Astrocyte (in vitro differentiated cells and primary cell): ENCODE measurements at regions not wholly inside any gene's neighbourhood (a gene's known extent, or its start where the extent isn't known, plus 50 kb on each side); places are given as distances from the start of the nearest gene placed in this dataset.

Source experiments
- DNase-seq: peaks from one replicate; pipeline ENCODE4 v3.0.0-alpha.2; 2010; ENCODE audit warnings: low read depth
- FAIRE-seq: peaks from 2 replicates; lab custom pipeline; 2011; peaks lifted over from hg19 to GRCh38; lab: Jason Lieb, UNC
- H2AFZ ChIP-seq: 2 replicates; pipeline ENCODE4 v1.6.0; 2012; ENCODE audit warnings: low read depth, low read length, inconsistent platforms
- H3K27ac ChIP-seq: 2 replicates; pipeline ENCODE4 v1.5.1; 2011; ENCODE audit warnings: low read depth, low read length, inconsistent platforms
- H3K27me3 ChIP-seq: 2 replicates; pipeline ENCODE4 v1.6.0; 2011; ENCODE audit warnings: low read length, inconsistent platforms; ENCODE audit not compliant: insufficient read depth
- H3K36me3 ChIP-seq: 2 replicates; pipeline ENCODE4 v1.5.1; 2011; ENCODE audit warnings: low read length, inconsistent platforms; ENCODE audit not compliant: insufficient read depth
- H3K4me1 ChIP-seq: 2 replicates; pipeline ENCODE4 v1.5.1; 2011; ENCODE audit warnings: low read length, inconsistent platforms; ENCODE audit not compliant: insufficient read depth
- H3K4me2 ChIP-seq: 2 replicates; pipeline ENCODE4 v1.6.0; 2012; ENCODE audit warnings: low read length, inconsistent platforms
- H3K4me3 ChIP-seq: 2 replicates; pipeline ENCODE4 v1.5.1; 2011; ENCODE audit warnings: low read depth, mild to moderate bottlenecking, low read length, inconsistent platforms; ENCODE audit not compliant: insufficient read depth
- H3K79me2 ChIP-seq: 2 replicates; pipeline ENCODE4 v1.6.0; 2012; ENCODE audit warnings: mild to moderate bottlenecking, low read length, inconsistent platforms; ENCODE audit not compliant: insufficient read depth
- H3K9ac ChIP-seq: 2 replicates; pipeline ENCODE4 v1.6.0; 2012; ENCODE audit warnings: mild to moderate bottlenecking, low read length, inconsistent platforms
- H3K9me3 ChIP-seq: 2 replicates; pipeline ENCODE4 v1.5.1; 2012; ENCODE audit warnings: low read depth, mild to moderate bottlenecking, low read length, inconsistent platforms; ENCODE audit not compliant: insufficient read depth
- H4K20me1 ChIP-seq: 2 replicates; pipeline ENCODE4 v1.6.0; 2012; ENCODE audit warnings: low read length, inconsistent platforms; ENCODE audit not compliant: insufficient read depth
- H3K27ac Mint-ChIP-seq: one replicate; pipeline ENCODE4 v1.8.0; 2021; ENCODE audit warnings: mild to moderate bottlenecking, mixed read lengths; ENCODE audit not compliant: unreplicated experiment
- H3K27me3 Mint-ChIP-seq: one replicate; pipeline ENCODE4 v1.8.0; 2021; ENCODE audit warnings: low read depth, mixed read lengths; ENCODE audit not compliant: unreplicated experiment
- H3K36me3 Mint-ChIP-seq: one replicate; pipeline ENCODE4 v1.8.0; 2021; ENCODE audit warnings: low read depth, mixed read lengths; ENCODE audit not compliant: unreplicated experiment
- H3K4me1 Mint-ChIP-seq: one replicate; pipeline ENCODE4 v1.8.0; 2021; ENCODE audit warnings: low read depth, mixed read lengths; ENCODE audit not compliant: unreplicated experiment
- H3K4me3 Mint-ChIP-seq: one replicate; pipeline ENCODE4 v1.8.0; 2021; ENCODE audit warnings: mild to moderate bottlenecking, moderate library complexity, mixed read lengths; ENCODE audit not compliant: unreplicated experiment
- H3K9me3 Mint-ChIP-seq: one replicate; pipeline ENCODE4 v1.8.0; 2021; ENCODE audit warnings: mild to moderate bottlenecking, mixed read lengths; ENCODE audit not compliant: unreplicated experiment
- CTCF ChIP-seq: IDR thresholded peaks from 2 replicates; pipeline ENCODE4 v1.5.1; 2011; ENCODE audit warnings: low read depth, mild to moderate bottlenecking, inconsistent platforms, low read length, moderate library complexity; ENCODE audit not compliant: insufficient read depth
- EZH2 ChIP-seq: IDR thresholded peaks from 2 replicates; pipeline ENCODE4 v1.6.1; 2012; ENCODE audit warnings: mild to moderate bottlenecking, low read length, inconsistent platforms; ENCODE audit not compliant: insufficient read depth

- H3K9ac ChIP-seq, result no peak overlapping the region
Observed at GRCh38 chr10:125213541-125214282, 53.3 kb upstream of the CTBP2 start.

GRCh38 chr10:125212150-125212809 lies 51.9 kb upstream of the CTBP2 start:
- H3K27ac ChIP-seq, result no peak overlapping the region
- FAIRE-seq, result no peak
- no peak for TF ChIP-seq EZH2
- no peak for TF ChIP-seq CTCF

More at GRCh38 chr10:125213541-125214282, 53.3 kb upstream of the CTBP2 start:
- Mint-ChIP-seq H3K27me3 (no peaks in the 10 kb centered on the region), H3K9me3 (no peaks in the 10 kb centered on the region), H3K27ac (peak overlapping the region; percentile 88), H3K4me3 (no peak overlapping the region), H3K36me3 (no peaks in the 10 kb centered on the region), H3K4me1 (peaks cover 27% of the 10 kb centered on the region)
- Histone ChIP-seq H3K79me2 (no peaks in the 10 kb centered on the region), H3K27me3 (peaks cover 8% of the 10 kb centered on the region), H3K4me1 (no peaks in the 10 kb centered on the region), H2AFZ (no peak overlapping the region), H3K4me2 (no peak overlapping the region), H3K27ac (no peak overlapping the region), H3K36me3 (no peaks in the 10 kb centered on the region), H3K9me3 (no peaks in the 10 kb centered on the region), H4K20me1 (no peaks in the 10 kb centered on the region), H3K4me3 (no peak overlapping the region)
- DNase-seq (peak; percentile 13), FAIRE-seq (no peak)
- TF ChIP-seq EZH2 (no peak), CTCF (no peak)

More at GRCh38 chr10:125212150-125212809, 51.9 kb upstream of the CTBP2 start:
- DNase-seq, result no peak
- Histone ChIP-seq H2AFZ (no peak overlapping the region), H3K9me3 (no peaks in the 10 kb centered on the region), H3K4me3 (no peak overlapping the region), H3K4me2 (no peak overlapping the region), H3K36me3 (no peaks in the 10 kb centered on the region), H3K27me3 (peaks cover 8% of the 10 kb centered on the region), H3K4me1 (no peaks in the 10 kb centered on the region), H4K20me1 (no peaks in the 10 kb centered on the region), H3K79me2 (no peaks in the 10 kb centered on the region), H3K9ac (no peak overlapping the region)
- H3K4me3 Mint-ChIP-seq, result no peak overlapping the region
- no peaks in the 10 kb centered on the region for H3K36me3 Mint-ChIP-seq
- H3K9me3 Mint-ChIP-seq, result no peaks in the 10 kb centered on the region
- H3K4me1 Mint-ChIP-seq, result peaks cover 22% of the 10 kb centered on the region
- H3K27me3 Mint-ChIP-seq, result no peaks in the 10 kb centered on the region
- H3K27ac Mint-ChIP-seq, result no peak overlapping the region
